ENCODE measurements at regions not wholly inside any gene's neighbourhood (a gene's known extent, or its start where the extent isn't known, plus 50 kb on each side); places are given as distances from the start of the nearest gene placed in this dataset.

- H3K4me3 Mint-ChIP-seq = no peak overlapping the region
- Histone ChIP-seq H2AFZ (ENCODE audit: low read length) (no peak overlapping the region), H3K23me2 (ENCODE audit: insufficient read length, low read depth, low read length, poor library complexity, severe bottlenecking) (no peaks in the 10 kb centered on the region)
Observed at GRCh38 chr2:196259507-196260481, 88.4 kb upstream of the STK17B start.

More at GRCh38 chr2:196259507-196260481, 88.4 kb upstream of the STK17B start:
- Histone ChIP-seq H3T11ph (ENCODE audit: low read length) (no peak overlapping the region), H4K91ac (ENCODE audit: insufficient read length, low read depth, low read length) (no peak overlapping the region), H3K27ac (ENCODE audit: insufficient read length, low read depth, low read length) (no peak overlapping the region), H4K8ac (replicated peaks; ENCODE audit: insufficient read length, low read depth, low read length) (no peak overlapping the region), H4K5ac (ENCODE audit: insufficient read length, low read depth, low read length) (no peak overlapping the region), H4K20me1 (ENCODE audit: control insufficient read depth, insufficient read depth, insufficient read length) (no peaks in the 10 kb centered on the region), H2BK120ac (ENCODE audit: low read depth, low read length, poor library complexity, severe bottlenecking) (no peak overlapping the region), H2BK12ac (ENCODE audit: insufficient read length, low read depth, low read length) (no peak overlapping the region), H3K56ac (ENCODE audit: insufficient read length, low read depth, low read length) (no peak overlapping the region), H3K79me2 (ENCODE audit: insufficient read depth, low read length) (no peaks in the 10 kb centered on the region), H3K4me1 (ENCODE audit: insufficient read depth, low read length) (no peaks in the 10 kb centered on the region), H3K4me2 (ENCODE audit: insufficient read depth, insufficient read length, low read length) (no peak overlapping the region), H3K9ac (ENCODE audit: extremely low read depth, insufficient read length, low read length) (no peak overlapping the region), H3K4ac (ENCODE audit: low read depth, low read length) (no peak overlapping the region), H3K23ac (ENCODE audit: insufficient read length, low read depth, low read length) (no peak overlapping the region), H3K9me3 (ENCODE audit: control insufficient read depth, low read depth, low read length) (no peaks in the 10 kb centered on the region), H3K18ac (ENCODE audit: insufficient read length, low read depth, low read length) (no peak overlapping the region), H3K79me1 (ENCODE audit: insufficient read depth, low read depth, low read length, poor library complexity, severe bottlenecking) (no peaks in the 10 kb centered on the region), H2BK5ac (ENCODE audit: insufficient read length, low read length) (no peak overlapping the region), H3K14ac (ENCODE audit: insufficient read depth, low read length) (no peak overlapping the region), H2BK15ac (ENCODE audit: low read depth, low read length) (no peak overlapping the region), H2AK5ac (ENCODE audit: insufficient read length, low read length) (no peak overlapping the region), H2BK20ac (ENCODE audit: low read depth, low read length, poor library complexity, severe bottlenecking) (no peak overlapping the region), H3K27me3 (ENCODE audit: insufficient read depth, low read length) (no peaks in the 10 kb centered on the region)
- H3K27me3 Mint-ChIP-seq (ENCODE audit: low read depth) = no peaks in the 10 kb centered on the region
- H3K4me1 Mint-ChIP-seq = peaks cover 8 to 9% of the 10 kb centered on the region in 2 experiments
- no CpG with 5 or more reads among the region's 7 CpGs for WGBS (ENCODE audit: extremely low coverage, insufficient read length, low lambda C conversion rate)
- no peaks in the 10 kb centered on the region for H3K9me3 Mint-ChIP-seq
- H3K27ac Mint-ChIP-seq = no peak overlapping the region
- no peak for TF ChIP-seq CTCF (conservative IDR thresholded peaks at IDR 0.05)
- no peaks in the 10 kb centered on the region for H3K36me3 Mint-ChIP-seq (ENCODE audit: insufficient read depth in 1 of 3, low read depth in 3 of 3)
- no peak for DNase-seq

Measured in H9 (cell line).